Fibroblast of the aortic adventitia (primary cell): ENCODE measurements at regions not wholly inside any gene's neighbourhood (a gene's known extent, or its start where the extent isn't known, plus 50 kb on each side); places are given as distances from the start of the nearest gene placed in this dataset.

ENCODE experiments used
- DNase-seq: peaks from one replicate; pipeline ENCODE4 v3.0.0-alpha.2; 2010; ENCODE audit warnings: low read depth
- H3K4me3 ChIP-seq: 2 replicates; pipeline ENCODE4 v1.5.1; 2011; ENCODE audit warnings: low read depth, mild to moderate bottlenecking, control low read depth, low read length, moderate library complexity
- CTCF ChIP-seq: IDR thresholded peaks from 2 replicates; pipeline ENCODE4 v1.5.1; 2011; ENCODE audit warnings: mild to moderate bottlenecking, low read length, control low read depth, inconsistent platforms; ENCODE audit not compliant: insufficient read depth

- TF ChIP-seq CTCF, result no peak
- no peak for DNase-seq
These were observed 1745.4 kb downstream of the SLITRK1 start for GRCh38 chr13:82136880-82137279.

GRCh38 chr13:82129281-82129680, 1753.0 kb downstream of the SLITRK1 start:
- no peak for DNase-seq

More at GRCh38 chr13:82136880-82137279, 1745.4 kb downstream of the SLITRK1 start:
- H3K4me3 ChIP-seq, result no peak overlapping the region

GRCh38 chr13:82118589-82118988, 1763.7 kb downstream of the SLITRK1 start:
- DNase-seq, result no peak
- TF ChIP-seq CTCF, result no peak
- no peak overlapping the region for H3K4me3 ChIP-seq

More at GRCh38 chr13:82129281-82129680, 1753.0 kb downstream of the SLITRK1 start:
- no peak overlapping the region for H3K4me3 ChIP-seq
- no peak for TF ChIP-seq CTCF

GRCh38 chr13:82116422-82116989, 1765.8 kb downstream of the SLITRK1 start:
- no peak for TF ChIP-seq CTCF
- H3K4me3 ChIP-seq, result no peak overlapping the region
- no peak for DNase-seq

- no peak overlapping the region for H3K4me3 ChIP-seq
- no peak for DNase-seq
- TF ChIP-seq CTCF, result no peak
These were observed 1766.9 kb downstream of the SLITRK1 start for GRCh38 chr13:82115391-82115790.

- no peak for TF ChIP-seq CTCF
- H3K4me3 ChIP-seq, result no peak overlapping the region
- DNase-seq, result no peak
These were observed 1755.3 kb upstream of the SPRY2 start for GRCh38 chr13:82096256-82096655.

GRCh38 chr13:82092312-82092711, 1751.4 kb upstream of the SPRY2 start:
- TF ChIP-seq CTCF, result no peak
- DNase-seq, result no peak
- H3K4me3 ChIP-seq, result no peak overlapping the region
